Stomach (tissue), 8 donors: ENCODE measurements at regions not wholly inside any gene's neighbourhood (a gene's known extent, or its start where the extent isn't known, plus 50 kb on each side); places are given as distances from the start of the nearest gene placed in this dataset.

Source experiments
- DNase-seq, 2 donors: peaks; one replicate each; pipeline versions ENCODE4 v3.0.0 to v3.0.0-alpha.2; 2013 to 2019
- H3K27ac ChIP-seq, 5 donors: fragments of 200-600 bp in 4 of 5; sonication (generic) in 4 of 5; one replicate each; pipeline ENCODE4 v1.5.1; 2013 to 2019; ENCODE audit warnings: mild to moderate bottlenecking in 1 of 5, moderate library complexity in 1 of 5
- H3K27me3 ChIP-seq, 3 donors: fragments of 200-600 bp; sonication (generic); one replicate each; pipeline ENCODE4 v1.5.1; 2017 to 2019; ENCODE audit warnings: mixed run types in 1 of 3
- H3K36me3 ChIP-seq, 4 donors: fragments of 200-600 bp; sonication (generic); 1 replicate in 3 of 4; 2 replicates in 1 of 4; pipeline ENCODE4 v1.5.1; 2016 to 2019
- H3K4me1 ChIP-seq, 4 donors: fragments of 200-600 bp; sonication (generic); one replicate each; pipeline ENCODE4 v1.5.1; 2016 to 2019
- H3K4me3 ChIP-seq, 4 donors: fragments of 200-600 bp; sonication (generic) in 3 of 4; one replicate each; pipeline ENCODE4 v1.5.1; 2016 to 2019; ENCODE audit warnings: mild to moderate bottlenecking in 1 of 4
- H3K9me3 ChIP-seq, 4 donors: fragments of 200-600 bp; sonication (generic); one replicate each; pipeline ENCODE4 v1.5.1; 2016 to 2019
- EP300 ChIP-seq: sonication (generic); formaldehyde crosslinking; IDR thresholded peaks from one replicate; pipeline ENCODE4 v1.6.1; 2017; ENCODE audit warnings: antibody characterized with exemption
- POLR2A ChIP-seq, 4 donors: fragments of 450-650 bp; IDR thresholded peaks; one replicate each; pipeline ENCODE4 v1.6.1; 2016; ENCODE audit warnings: antibody characterized with exemption in 4 of 4, control low read depth in 2 of 4, mild to moderate bottlenecking in 1 of 4, moderate library complexity in 1 of 4
- POLR2AphosphoS5 ChIP-seq, 3 donors: sonication (generic); formaldehyde crosslinking; IDR thresholded peaks; one replicate each; pipeline ENCODE4 v1.6.1; 2016; ENCODE audit warnings: antibody characterized with exemption in 3 of 3
- WGBS, 5 donors: extraction: QIAGEN DNeasy Blood & Tissue Kit in 3 of 5; methylation state at CpG; one replicate each; pipeline versions ENCODE4 v1.1.5 to v1.1.7; 2013 to 2018; 5-methylcytosine and 5-hydroxymethylcytosine counted together
- intact Hi-C: fragments of 100-400 bp; cut with DNase I; formaldehyde crosslinking; loops from one replicate; pipeline ENCODE4 v1.15.1; 2023; ENCODE audit warnings: low total_unique reads
- TF ChIP-seq, protein P1 (sequence below), 7 experiments: fragments of 450-650 bp in 4 of 7; fragments of 200-600 bp in 3 of 7; sonication (generic) in 3 of 7; IDR thresholded peaks; one replicate each; pipeline ENCODE4 v1.5.1; 2016 to 2019; ENCODE audit warnings: antibody characterized with exemption in 7 of 7, control low read depth in 2 of 7, mild to moderate bottlenecking in 1 of 7
- donor health status: healthy with polysubstance abuse.
- donor health status: Bipolar disorder and iron deficiency.
- donor health status: healthy.

DNA sequence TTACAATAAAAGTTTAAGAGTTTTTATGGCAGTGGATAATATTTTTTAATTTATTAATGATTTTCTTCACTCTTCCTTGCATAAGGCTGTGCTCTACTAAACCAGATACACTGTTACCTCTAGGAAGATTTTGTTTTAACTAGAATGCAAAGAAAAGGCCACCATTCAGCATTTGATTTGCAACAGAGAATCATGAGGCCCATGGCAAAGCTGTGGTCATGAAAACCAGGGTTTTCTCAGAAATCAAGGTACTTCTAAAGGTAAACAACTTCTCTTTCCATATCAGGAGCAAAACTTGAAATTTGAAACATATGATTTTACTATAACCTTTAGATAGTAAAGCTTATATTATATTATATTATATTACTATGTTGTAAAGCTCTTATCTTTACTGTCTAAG, 94.4 kb downstream of the FAM76B start:
- H3K4me3 ChIP-seq, result no peak overlapping the region
- H3K27me3 ChIP-seq, result no peaks in the 10 kb centered on the region
- no peaks in the 10 kb centered on the region for H3K36me3 ChIP-seq
- H3K4me1 ChIP-seq, result peaks cover 0 to 17% (median 2%) of the 10 kb centered on the region in 4 donors
- no peak for DNase-seq
- intact Hi-C loops, result no loop called here
- H3K9me3 ChIP-seq, result no peaks in the 10 kb centered on the region
- H3K27ac ChIP-seq, result no peak overlapping the region
- TF ChIP-seq, protein P1, sequence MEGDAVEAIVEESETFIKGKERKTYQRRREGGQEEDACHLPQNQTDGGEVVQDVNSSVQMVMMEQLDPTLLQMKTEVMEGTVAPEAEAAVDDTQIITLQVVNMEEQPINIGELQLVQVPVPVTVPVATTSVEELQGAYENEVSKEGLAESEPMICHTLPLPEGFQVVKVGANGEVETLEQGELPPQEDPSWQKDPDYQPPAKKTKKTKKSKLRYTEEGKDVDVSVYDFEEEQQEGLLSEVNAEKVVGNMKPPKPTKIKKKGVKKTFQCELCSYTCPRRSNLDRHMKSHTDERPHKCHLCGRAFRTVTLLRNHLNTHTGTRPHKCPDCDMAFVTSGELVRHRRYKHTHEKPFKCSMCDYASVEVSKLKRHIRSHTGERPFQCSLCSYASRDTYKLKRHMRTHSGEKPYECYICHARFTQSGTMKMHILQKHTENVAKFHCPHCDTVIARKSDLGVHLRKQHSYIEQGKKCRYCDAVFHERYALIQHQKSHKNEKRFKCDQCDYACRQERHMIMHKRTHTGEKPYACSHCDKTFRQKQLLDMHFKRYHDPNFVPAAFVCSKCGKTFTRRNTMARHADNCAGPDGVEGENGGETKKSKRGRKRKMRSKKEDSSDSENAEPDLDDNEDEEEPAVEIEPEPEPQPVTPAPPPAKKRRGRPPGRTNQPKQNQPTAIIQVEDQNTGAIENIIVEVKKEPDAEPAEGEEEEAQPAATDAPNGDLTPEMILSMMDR (IDR thresholded peaks at IDR 0.05), result no peak
- TF ChIP-seq POLR2AphosphoS5 (IDR thresholded peaks at IDR 0.05) (no peak), EP300 (no peak), POLR2A (IDR thresholded peaks at IDR 0.05) (no peak)

DNA sequence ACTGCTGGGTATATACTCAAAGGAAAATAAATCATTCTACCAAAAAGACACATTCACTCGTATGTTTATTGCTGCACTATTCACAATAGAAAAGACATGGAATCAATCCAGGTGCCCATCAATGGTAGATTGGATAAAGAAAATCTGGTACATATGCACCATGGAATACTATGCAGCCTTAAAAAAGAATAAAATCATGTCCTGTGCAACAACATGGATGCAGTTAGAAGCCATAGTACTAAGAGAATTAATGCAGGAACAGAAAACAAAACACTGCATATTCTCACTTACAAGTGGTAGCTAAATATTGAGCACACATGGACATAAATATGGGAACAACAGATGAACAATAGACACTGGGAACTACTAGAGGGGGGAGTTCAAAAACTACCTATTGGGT, 96.3 kb downstream of the FAM76B start:
- 0 to 48% (median 40%) methylated on average over 1 of the region's 1 CpG for WGBS, 5 donors

DNA sequence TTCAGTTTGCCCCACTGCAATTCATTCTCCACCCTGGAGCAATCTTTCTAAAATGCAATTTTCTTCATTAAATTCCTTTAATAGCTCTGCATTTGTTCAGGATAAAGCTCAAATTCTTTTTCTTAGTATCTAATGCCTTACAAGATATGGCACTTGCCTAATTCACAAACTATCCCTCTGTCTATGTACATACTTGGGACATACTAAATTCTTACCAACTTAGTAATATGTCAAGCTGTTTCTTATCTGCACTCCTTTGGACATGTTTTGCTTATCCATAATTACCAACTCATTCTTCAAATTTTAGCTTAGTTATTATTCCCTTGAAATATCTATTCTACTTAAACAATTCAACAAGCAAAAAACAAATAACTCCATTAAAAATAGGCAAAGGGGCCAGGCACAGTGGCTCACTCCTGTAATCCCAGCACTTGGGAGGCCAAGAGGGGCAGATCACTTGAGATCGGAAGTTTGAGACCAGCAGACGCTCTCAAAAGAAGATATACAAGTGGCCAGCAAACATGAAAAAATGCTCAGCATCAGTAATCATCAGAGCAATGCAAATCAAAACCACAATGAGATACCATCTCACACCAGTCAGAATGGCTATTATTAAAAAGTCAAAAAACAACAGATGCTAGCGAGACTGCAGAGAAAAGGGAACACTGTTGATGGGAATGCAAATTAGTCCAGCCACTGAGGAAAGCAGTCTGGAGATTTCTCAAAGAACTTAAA, 96.9 kb downstream of the FAM76B start:
- Histone ChIP-seq H3K27me3 (no peaks in the 10 kb centered on the region), H3K4me1 (no peaks in the 10 kb centered on the region), H3K27ac (no peak overlapping the region), H3K4me3 (no peak overlapping the region), H3K36me3 (no peaks in the 10 kb centered on the region), H3K9me3 (no peaks in the 10 kb centered on the region)
- DNase-seq, result no peak
- 68 to 90% (median 83%) methylated on average over 3 of the region's 3 CpGs for WGBS, 5 donors
- intact Hi-C loops, result no loop called here
- TF ChIP-seq POLR2A (IDR thresholded peaks at IDR 0.05), result no peak
- TF ChIP-seq, protein P1 (IDR thresholded peaks at IDR 0.05), result no peak
- no peak for TF ChIP-seq POLR2AphosphoS5 (IDR thresholded peaks at IDR 0.05)
- TF ChIP-seq EP300, result no peak

More for the DNA sequence above, 96.3 kb downstream of the FAM76B start:
- H3K4me3 ChIP-seq, result no peak overlapping the region
- TF ChIP-seq, protein P1 (IDR thresholded peaks at IDR 0.05), result no peak
- TF ChIP-seq POLR2A (IDR thresholded peaks at IDR 0.05) (no peak), POLR2AphosphoS5 (IDR thresholded peaks at IDR 0.05) (no peak), EP300 (no peak)
- H3K9me3 ChIP-seq, result no peaks in the 10 kb centered on the region
- DNase-seq, result no peak
- intact Hi-C loops, result no loop called here
- no peak overlapping the region for H3K27ac ChIP-seq
- no peaks in the 10 kb centered on the region for H3K4me1 ChIP-seq
- H3K36me3 ChIP-seq, result no peaks in the 10 kb centered on the region
- no peaks in the 10 kb centered on the region for H3K27me3 ChIP-seq

DNA sequence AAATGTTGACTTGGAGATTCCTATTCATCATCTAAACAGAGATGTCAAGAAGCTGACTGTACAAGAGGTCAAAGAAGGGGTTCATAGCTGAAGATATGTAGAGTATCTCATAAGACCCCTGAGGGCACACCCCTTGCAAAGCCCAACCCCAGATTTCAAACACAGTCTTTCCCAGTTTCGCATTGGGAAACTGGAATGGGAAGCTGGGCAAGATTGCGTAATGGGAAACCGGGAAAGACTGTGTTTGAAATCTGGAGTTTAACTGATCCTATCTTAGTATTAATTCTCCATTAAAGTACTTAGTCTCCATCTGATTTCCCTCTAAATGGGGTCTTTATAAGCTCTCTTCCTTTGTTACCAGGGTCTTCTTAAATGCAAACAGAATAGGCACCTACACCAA, 99.5 kb downstream of the FAM76B start:
- WGBS, 5 donors, result 81 to 91% (median 85%) methylated on average over 3 of the region's 3 CpGs
- Histone ChIP-seq H3K36me3 (no peaks in the 10 kb centered on the region), H3K9me3 (no peaks in the 10 kb centered on the region), H3K27ac (no peak overlapping the region), H3K4me1 (no peaks in the 10 kb centered on the region), H3K27me3 (no peaks in the 10 kb centered on the region), H3K4me3 (no peak overlapping the region)
- DNase-seq, result no peak
- TF ChIP-seq POLR2AphosphoS5 (IDR thresholded peaks at IDR 0.05) (no peak), EP300 (no peak), POLR2A (IDR thresholded peaks at IDR 0.05) (no peak)
- TF ChIP-seq, protein P1 (IDR thresholded peaks at IDR 0.05), result no peak
- intact Hi-C loops, result no loop called here
